Osteocyte (in vitro differentiated cells): ENCODE measurements at regions not wholly inside any gene's neighbourhood (a gene's known extent, or its start where the extent isn't known, plus 50 kb on each side); places are given as distances from the start of the nearest gene placed in this dataset.

Experiments
- DNase-seq: peaks from one replicate; pipeline ENCODE4 v3.0.0; 2021; ENCODE audit warnings: mixed read lengths; ENCODE audit not compliant: unreplicated experiment; ENCODE audit errors: extremely low spot score
- H3K27ac Mint-ChIP-seq: one replicate; pipeline ENCODE4 v1.8.0; 2021; ENCODE audit warnings: mild to moderate bottlenecking, mixed read lengths; ENCODE audit not compliant: unreplicated experiment
- H3K27me3 Mint-ChIP-seq: one replicate; pipeline ENCODE4 v1.8.0; 2021; ENCODE audit warnings: mixed read lengths; ENCODE audit not compliant: unreplicated experiment
- H3K36me3 Mint-ChIP-seq: one replicate; pipeline ENCODE4 v1.8.0; 2021; ENCODE audit warnings: mixed read lengths; ENCODE audit not compliant: unreplicated experiment
- H3K4me1 Mint-ChIP-seq: one replicate; pipeline ENCODE4 v1.8.0; 2021; ENCODE audit warnings: mixed read lengths; ENCODE audit not compliant: unreplicated experiment
- H3K4me3 Mint-ChIP-seq: one replicate; pipeline ENCODE4 v1.8.0; 2021; ENCODE audit warnings: mild to moderate bottlenecking, moderate library complexity, mixed read lengths; ENCODE audit not compliant: unreplicated experiment
- H3K9me3 Mint-ChIP-seq: one replicate; pipeline ENCODE4 v1.8.0; 2021; ENCODE audit warnings: mixed read lengths; ENCODE audit not compliant: unreplicated experiment
- CTCF ChIP-seq: fragments of 200-600 bp; sonication (generic); IDR thresholded peaks from 2 replicates; pipeline ENCODE4 v1.5.0; 2021; ENCODE audit warnings: antibody characterized with exemption, mild to moderate bottlenecking, moderate library complexity

DNA sequence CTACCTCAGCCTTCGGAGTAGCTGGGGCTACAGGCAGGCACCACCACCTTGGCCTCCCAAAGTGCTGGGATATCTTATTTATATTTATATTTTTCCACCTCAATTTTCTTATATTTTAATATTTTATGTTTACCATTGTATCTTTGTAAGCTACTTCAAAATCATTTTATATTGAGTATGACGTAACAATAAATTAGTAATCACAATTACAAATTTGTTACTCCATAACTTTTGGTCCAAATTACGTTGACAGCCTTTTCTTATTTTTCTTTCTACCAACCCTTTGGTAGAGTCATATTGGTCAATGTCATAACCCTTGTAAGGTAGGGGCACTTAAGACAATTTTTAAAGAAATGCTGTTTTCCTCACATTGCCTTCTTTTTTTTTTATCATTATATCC lies 104.0 kb upstream of the H2AZ1 start:
- Mint-ChIP-seq H3K9me3 (no peaks in the 10 kb centered on the region), H3K36me3 (no peaks in the 10 kb centered on the region), H3K4me3 (no peak overlapping the region), H3K27me3 (peaks cover 12% of the 10 kb centered on the region), H3K4me1 (peaks cover 1% of the 10 kb centered on the region), H3K27ac (no peak overlapping the region)
- DNase-seq, result no peak
- TF ChIP-seq CTCF, result no peak

DNA sequence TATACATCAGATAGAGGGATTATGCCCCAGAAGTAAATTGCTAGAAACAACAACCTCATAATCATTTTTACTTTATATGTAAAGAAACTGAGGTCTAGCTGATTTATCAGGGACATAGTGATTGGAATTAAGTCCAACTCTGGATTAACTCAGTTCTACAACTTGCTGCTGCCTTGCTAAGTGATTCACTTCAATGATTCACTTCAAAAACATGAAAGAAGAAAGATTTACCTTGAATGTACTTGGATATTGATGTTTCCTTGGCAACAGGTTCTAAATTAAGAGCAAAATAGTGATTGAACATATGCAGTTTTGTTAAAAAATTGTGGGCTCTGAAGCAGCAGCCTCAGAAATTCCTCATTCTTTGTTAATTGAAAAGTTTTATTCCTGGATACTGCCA lies 99.8 kb upstream of the H2AZ1 start:
- Mint-ChIP-seq H3K4me3 (no peak overlapping the region), H3K27me3 (peaks cover 10% of the 10 kb centered on the region), H3K4me1 (peaks cover under 1% of the 10 kb centered on the region), H3K9me3 (no peaks in the 10 kb centered on the region), H3K27ac (no peak overlapping the region), H3K36me3 (no peaks in the 10 kb centered on the region)
- no peak for TF ChIP-seq CTCF
- no peak for DNase-seq

GRCh38 chr4:100042711-100043110 lies 92.6 kb upstream of the H2AZ1 start:
- Mint-ChIP-seq H3K9me3 (peaks cover 6% of the 10 kb centered on the region), H3K27ac (no peak overlapping the region), H3K4me1 (no peaks in the 10 kb centered on the region), H3K27me3 (peaks cover 20% of the 10 kb centered on the region), H3K36me3 (no peaks in the 10 kb centered on the region), H3K4me3 (no peak overlapping the region)
- no peak for TF ChIP-seq CTCF
- no peak for DNase-seq

GRCh38 chr4:100042235-100042634 lies 92.2 kb upstream of the H2AZ1 start:
- no peak for TF ChIP-seq CTCF
- no peak overlapping the region for H3K4me3 Mint-ChIP-seq
- no peak overlapping the region for H3K27ac Mint-ChIP-seq
- H3K27me3 Mint-ChIP-seq, result peaks cover 24% of the 10 kb centered on the region
- no peaks in the 10 kb centered on the region for H3K4me1 Mint-ChIP-seq
- no peak for DNase-seq
- H3K36me3 Mint-ChIP-seq, result no peaks in the 10 kb centered on the region
- peaks cover 6% of the 10 kb centered on the region for H3K9me3 Mint-ChIP-seq

GRCh38 chr4:100041646-100042045 lies 91.6 kb upstream of the H2AZ1 start:
- Mint-ChIP-seq H3K4me1 (no peaks in the 10 kb centered on the region), H3K36me3 (no peaks in the 10 kb centered on the region), H3K27me3 (peaks cover 24% of the 10 kb centered on the region), H3K9me3 (peaks cover 10% of the 10 kb centered on the region), H3K27ac (no peak overlapping the region), H3K4me3 (no peak overlapping the region)
- TF ChIP-seq CTCF, result no peak
- DNase-seq, result no peak
